Ovary (tissue), 3 donors: ENCODE measurements at regions not wholly inside any gene's neighbourhood (a gene's known extent, or its start where the extent isn't known, plus 50 kb on each side); places are given as distances from the start of the nearest gene placed in this dataset.

Experiments
- EP300 ChIP-seq: sonication (generic); formaldehyde crosslinking; IDR thresholded peaks from one replicate; pipeline ENCODE4 v1.6.1; 2017; ENCODE audit warnings: antibody characterized with exemption
- POLR2A ChIP-seq: fragments of 450-650 bp; IDR thresholded peaks from one replicate; pipeline ENCODE4 v1.6.1; 2017; ENCODE audit warnings: antibody characterized with exemption, mild to moderate bottlenecking, moderate library complexity
- TF ChIP-seq, protein P1 (sequence below), 3 donors: fragments of 450-650 bp in 2 of 3; fragments of 200-600 bp in 1 of 3; IDR thresholded peaks; one replicate each; pipeline versions ENCODE4 v1.5.1 to v1.8.0; 2016 to 2022; ENCODE audit warnings: antibody characterized with exemption in 3 of 3, mild to moderate bottlenecking in 1 of 3
- donor health status: DM: no; HTN: no; CAD: no.

- TF ChIP-seq, protein P1, sequence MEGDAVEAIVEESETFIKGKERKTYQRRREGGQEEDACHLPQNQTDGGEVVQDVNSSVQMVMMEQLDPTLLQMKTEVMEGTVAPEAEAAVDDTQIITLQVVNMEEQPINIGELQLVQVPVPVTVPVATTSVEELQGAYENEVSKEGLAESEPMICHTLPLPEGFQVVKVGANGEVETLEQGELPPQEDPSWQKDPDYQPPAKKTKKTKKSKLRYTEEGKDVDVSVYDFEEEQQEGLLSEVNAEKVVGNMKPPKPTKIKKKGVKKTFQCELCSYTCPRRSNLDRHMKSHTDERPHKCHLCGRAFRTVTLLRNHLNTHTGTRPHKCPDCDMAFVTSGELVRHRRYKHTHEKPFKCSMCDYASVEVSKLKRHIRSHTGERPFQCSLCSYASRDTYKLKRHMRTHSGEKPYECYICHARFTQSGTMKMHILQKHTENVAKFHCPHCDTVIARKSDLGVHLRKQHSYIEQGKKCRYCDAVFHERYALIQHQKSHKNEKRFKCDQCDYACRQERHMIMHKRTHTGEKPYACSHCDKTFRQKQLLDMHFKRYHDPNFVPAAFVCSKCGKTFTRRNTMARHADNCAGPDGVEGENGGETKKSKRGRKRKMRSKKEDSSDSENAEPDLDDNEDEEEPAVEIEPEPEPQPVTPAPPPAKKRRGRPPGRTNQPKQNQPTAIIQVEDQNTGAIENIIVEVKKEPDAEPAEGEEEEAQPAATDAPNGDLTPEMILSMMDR (IDR thresholded peaks at IDR 0.05) = no peak
- TF ChIP-seq POLR2A (no peak), EP300 (no peak)
Measured at GRCh38 chr3:117928836-117929235, 1105.8 kb downstream of the IGSF11 start.
